Mesodermal cell (in vitro differentiated cells): ENCODE measurements at regions not wholly inside any gene's neighbourhood (a gene's known extent, or its start where the extent isn't known, plus 50 kb on each side); places are given as distances from the start of the nearest gene placed in this dataset.
"Not testable (repeated sequence)": the region's sequence is repeated elsewhere in the genome, so short reads cannot be mapped to it uniquely, and the experiment has no call there.

ENCODE experiments used
- H3K27ac ChIP-seq: 2 replicates; pipeline ENCODE4 v1.7.0; 2013; ENCODE audit warnings: mild to moderate bottlenecking, low read depth, low read length, moderate library complexity; ENCODE audit not compliant: severe bottlenecking
- H3K36me3 ChIP-seq: 2 replicates; pipeline ENCODE4 v1.7.1; 2013; ENCODE audit warnings: mild to moderate bottlenecking, low read length, moderate library complexity; ENCODE audit not compliant: control insufficient read depth, insufficient read depth
- H3K4me1 ChIP-seq: one replicate; pipeline ENCODE4 v1.7.1; 2013; ENCODE audit warnings: mild to moderate bottlenecking, low read length; ENCODE audit not compliant: insufficient read depth, control insufficient read depth, poor library complexity, severe bottlenecking
- H3K4me3 ChIP-seq: 2 replicates; pipeline ENCODE4 v1.7.0; 2013; ENCODE audit warnings: low read length, control low read depth, mild to moderate bottlenecking; ENCODE audit not compliant: insufficient read depth, poor library complexity, severe bottlenecking; ENCODE audit errors: extremely low read depth
- H3K9me3 ChIP-seq: 2 replicates; pipeline ENCODE4 v1.7.1; 2013; ENCODE audit warnings: mild to moderate bottlenecking, low read length, moderate library complexity; ENCODE audit not compliant: control insufficient read depth
- WGBS, 2 experiments: methylation state at CpG; one replicate each; pipeline ENCODE4 v1.1.5; 2013; ENCODE audit warnings: missing lambda C conversion rate in 2 of 2; ENCODE audit not compliant: insufficient coverage in 2 of 2; 5-methylcytosine and 5-hydroxymethylcytosine counted together

GRCh38 chr1:113201560-113201959 is 128.6 kb downstream of the LRIG2 start:
- Histone ChIP-seq H3K36me3 (no peaks in the 10 kb centered on the region), H3K9me3 (no peaks in the 10 kb centered on the region), H3K4me1 (no peaks in the 10 kb centered on the region), H3K4me3 (no peak overlapping the region), H3K27ac (no peak overlapping the region)

- H3K4me1 ChIP-seq, result peaks cover under 1% of the 10 kb centered on the region
- no peak overlapping the region for H3K27ac ChIP-seq
- H3K9me3 ChIP-seq, result no peaks in the 10 kb centered on the region
- H3K4me3 ChIP-seq, result no peak overlapping the region
- no peaks in the 10 kb centered on the region for H3K36me3 ChIP-seq
- WGBS, 2 experiments, result 90 to 100% methylated on average over 2 to 3 of the region's 4 CpGs
These were observed 133.2 kb downstream of the LRIG2 start for GRCh38 chr1:113205980-113206766.

GRCh38 chr1:113207019-113207418 is 134.0 kb downstream of the LRIG2 start:
- H3K4me3 ChIP-seq, result no peak overlapping the region
- H3K27ac ChIP-seq, result no peak overlapping the region
- peaks cover 5% of the 10 kb centered on the region for H3K4me1 ChIP-seq
- H3K9me3 ChIP-seq, result no peaks in the 10 kb centered on the region
- no peaks in the 10 kb centered on the region for H3K36me3 ChIP-seq
- WGBS, 2 experiments, result 15 to 18% methylated on average over 2 of the region's 2 CpGs

- Histone ChIP-seq H3K36me3 (no peaks in the 10 kb centered on the region), H3K4me1 (peaks cover 5% of the 10 kb centered on the region), H3K27ac (no peak overlapping the region), H3K9me3 (no peaks in the 10 kb centered on the region), H3K4me3 (no peak overlapping the region)
- 93 to 100% methylated on average over 1 of the region's 1 CpG for WGBS, 2 experiments
These were observed 134.5 kb downstream of the LRIG2 start for GRCh38 chr1:113207457-113207856.

GRCh38 chr1:113208425-113208824 is 135.4 kb downstream of the LRIG2 start:
- not testable (repeated sequence) for H3K9me3 ChIP-seq, H3K27ac ChIP-seq, H3K4me3 ChIP-seq, H3K36me3 ChIP-seq, H3K4me1 ChIP-seq
- WGBS, 2 experiments, result 96 to 100% methylated on average over 6 to 9 of the region's 9 CpGs

- H3K36me3 ChIP-seq, result no peaks in the 10 kb centered on the region
- H3K4me3 ChIP-seq, result no peak overlapping the region
- peaks cover 5% of the 10 kb centered on the region for H3K4me1 ChIP-seq
- 74 to 91% methylated on average over 3 to 4 of the region's 4 CpGs for WGBS, 2 experiments
- H3K27ac ChIP-seq, result no peak overlapping the region
- peaks cover 17% of the 10 kb centered on the region for H3K9me3 ChIP-seq
These were observed 137.2 kb downstream of the LRIG2 start for GRCh38 chr1:113210248-113210647.

- WGBS, 2 experiments, result 64 to 79% methylated on average over 5 of the region's 5 CpGs
These were observed 138.5 kb downstream of the LRIG2 start for GRCh38 chr1:113211467-113211866.

GRCh38 chr1:113215015-113215414 is 142.0 kb downstream of the LRIG2 start:
- H3K27ac ChIP-seq, result no peak overlapping the region
- H3K4me3 ChIP-seq, result no peak overlapping the region
- no peaks in the 10 kb centered on the region for H3K36me3 ChIP-seq
- peaks cover 19% of the 10 kb centered on the region for H3K9me3 ChIP-seq
- H3K4me1 ChIP-seq, result peaks cover 12% of the 10 kb centered on the region
- 88 to 90% methylated on average over 3 of the region's 3 CpGs for WGBS, 2 experiments

More at GRCh38 chr1:113211467-113211866, 138.5 kb downstream of the LRIG2 start:
- Histone ChIP-seq H3K9me3 (peaks cover 19% of the 10 kb centered on the region), H3K4me1 (peaks cover 5% of the 10 kb centered on the region), H3K4me3 (no peak overlapping the region), H3K27ac (no peak overlapping the region), H3K36me3 (no peaks in the 10 kb centered on the region)

- H3K27ac ChIP-seq, result no peak overlapping the region
- H3K4me1 ChIP-seq, result peaks cover 7% of the 10 kb centered on the region
- H3K4me3 ChIP-seq, result no peak overlapping the region
- 93 to 100% methylated on average over 3 of the region's 3 CpGs for WGBS, 2 experiments
- peaks cover 19% of the 10 kb centered on the region for H3K9me3 ChIP-seq
- H3K36me3 ChIP-seq, result no peaks in the 10 kb centered on the region
These were observed 143.7 kb downstream of the LRIG2 start for GRCh38 chr1:113216664-113217063.

- Histone ChIP-seq H3K9me3 (peaks cover 19% of the 10 kb centered on the region), H3K27ac (peak overlapping the region; percentile 73), H3K36me3 (no peaks in the 10 kb centered on the region), H3K4me3 (no peak overlapping the region), H3K4me1 (peaks cover 7% of the 10 kb centered on the region)
- WGBS, 2 experiments, result 64 to 68% methylated on average over 5 to 6 of the region's 7 CpGs
These were observed 144.6 kb downstream of the LRIG2 start for GRCh38 chr1:113217447-113218208.

GRCh38 chr1:113219377-113219776 is 146.4 kb downstream of the LRIG2 start:
- no peak overlapping the region for H3K4me3 ChIP-seq
- 69 to 100% methylated on average over 1 to 2 of the region's 2 CpGs for WGBS, 2 experiments
- peaks cover 8% of the 10 kb centered on the region for H3K9me3 ChIP-seq
- no peaks in the 10 kb centered on the region for H3K36me3 ChIP-seq
- H3K27ac ChIP-seq, result no peak overlapping the region
- peaks cover 7% of the 10 kb centered on the region for H3K4me1 ChIP-seq
